Vagina (tissue), 2 donors: ENCODE measurements at regions not wholly inside any gene's neighbourhood (a gene's known extent, or its start where the extent isn't known, plus 50 kb on each side); places are given as distances from the start of the nearest gene placed in this dataset.

ENCODE experiments used
- CTCF ChIP-seq, 3 experiments: fragments of 450-650 bp in 2 of 3; fragments of 200-600 bp in 1 of 3; sonication (generic) in 1 of 3; IDR thresholded peaks; one replicate each; pipeline ENCODE4 v1.5.1; 2017 to 2019; ENCODE audit warnings: antibody characterized with exemption in 3 of 3, mild to moderate bottlenecking in 2 of 3, moderate library complexity in 2 of 3
- POLR2AphosphoS5 ChIP-seq, 2 donors: sonication (generic); formaldehyde crosslinking; IDR thresholded peaks; one replicate each; pipeline ENCODE4 v1.9.0; 2017; ENCODE audit warnings: antibody characterized with exemption in 2 of 2, mild to moderate bottlenecking in 2 of 2, low read depth in 1 of 2; ENCODE audit not compliant: insufficient read depth in 1 of 2

- TF ChIP-seq CTCF (IDR thresholded peaks at IDR 0.05) (no peak), POLR2AphosphoS5 (IDR thresholded peaks at IDR 0.05; ENCODE audit: insufficient read depth in 1 of 2, low read depth in 1 of 2) (no peak)
Observed at GRCh38 chr18:62629031-62629430, 86.3 kb upstream of the PHLPP1 start.
